ENCODE measurements at regions not wholly inside any gene's neighbourhood (a gene's known extent, or its start where the extent isn't known, plus 50 kb on each side); places are given as distances from the start of the nearest gene placed in this dataset.

- no peak for TF ChIP-seq EZH2phosphoT487 (IDR thresholded peaks at IDR 0.05; ENCODE audit: low read length)
- no peak for TF ChIP-seq CTCF (IDR thresholded peaks at IDR 0.05; ENCODE audit: low read length)
- no peak for TF ChIP-seq EZH2 (optimal IDR thresholded peaks at IDR 0.05; ENCODE audit: low read depth, low read length)
Observed at GRCh38 chr16:11480634-11481033, 106.1 kb downstream of the LITAF start.

GRCh38 chr16:11481987-11482386 lies 104.7 kb downstream of the LITAF start:
- H3K36me3 ChIP-seq (replicated peaks; ENCODE audit: insufficient read depth, low read length) = no peaks in the 10 kb centered on the region
- H3K4me2 ChIP-seq (ENCODE audit: low read depth, low read length) = no peak overlapping the region
- H3F3A ChIP-seq (ENCODE audit: insufficient read depth, low read length) = no peaks in the 10 kb centered on the region
- no peak for DNase-seq
- no peak overlapping the region for H3K27ac ChIP-seq (ENCODE audit: low read length)
- H3K27me3 ChIP-seq (replicated peaks; ENCODE audit: insufficient read depth, low read length) = no peaks in the 10 kb centered on the region
- H3K4me3 ChIP-seq (ENCODE audit: low read length) = no peak overlapping the region
- no peak overlapping the region for H2AFZ ChIP-seq (ENCODE audit: low read length)
- no peaks in the 10 kb centered on the region for H4K20me1 ChIP-seq (ENCODE audit: insufficient read depth, low read length)
- no peaks in the 10 kb centered on the region for H3K79me2 ChIP-seq (ENCODE audit: low read length)
- H3K9ac ChIP-seq (ENCODE audit: low read length) = no peak overlapping the region
- H3K4me1 ChIP-seq (ENCODE audit: low read length) = no peaks in the 10 kb centered on the region
- H3K9me2 ChIP-seq (replicated peaks; ENCODE audit: insufficient read depth, low read length) = no peaks in the 10 kb centered on the region
- TF ChIP-seq EZH2phosphoT487 (IDR thresholded peaks at IDR 0.05; ENCODE audit: low read length) = no peak
- TF ChIP-seq CTCF (IDR thresholded peaks at IDR 0.05; ENCODE audit: low read length) = no peak
- no peaks in the 10 kb centered on the region for H3K9me3 ChIP-seq (replicated peaks; ENCODE audit: insufficient read depth, low read length)

More at GRCh38 chr16:11480634-11481033, 106.1 kb downstream of the LITAF start:
- Histone ChIP-seq H3K36me3 (replicated peaks; ENCODE audit: insufficient read depth, low read length) (no peaks in the 10 kb centered on the region), H3K4me1 (ENCODE audit: low read length) (no peaks in the 10 kb centered on the region), H3K27ac (ENCODE audit: low read length) (no peak overlapping the region), H2AFZ (ENCODE audit: low read length) (no peak overlapping the region), H3K27me3 (replicated peaks; ENCODE audit: insufficient read depth, low read length) (no peaks in the 10 kb centered on the region), H3K4me3 (ENCODE audit: low read length) (no peak overlapping the region), H3K9ac (ENCODE audit: low read length) (no peak overlapping the region), H3K4me2 (ENCODE audit: low read depth, low read length) (no peak overlapping the region), H3K9me3 (replicated peaks; ENCODE audit: insufficient read depth, low read length) (no peaks in the 10 kb centered on the region), H3K9me2 (replicated peaks; ENCODE audit: insufficient read depth, low read length) (no peaks in the 10 kb centered on the region), H3F3A (ENCODE audit: insufficient read depth, low read length) (no peaks in the 10 kb centered on the region), H3K79me2 (ENCODE audit: low read length) (no peaks in the 10 kb centered on the region), H4K20me1 (ENCODE audit: insufficient read depth, low read length) (no peaks in the 10 kb centered on the region)
- no peak for DNase-seq

- Histone ChIP-seq H4K20me1 (ENCODE audit: insufficient read depth, low read length) (no peaks in the 10 kb centered on the region), H3K4me2 (ENCODE audit: low read depth, low read length) (no peak overlapping the region), H2AFZ (ENCODE audit: low read length) (no peak overlapping the region), H3K79me2 (ENCODE audit: low read length) (no peaks in the 10 kb centered on the region), H3K9me3 (replicated peaks; ENCODE audit: insufficient read depth, low read length) (no peaks in the 10 kb centered on the region), H3K27me3 (replicated peaks; ENCODE audit: insufficient read depth, low read length) (no peaks in the 10 kb centered on the region), H3K9ac (ENCODE audit: low read length) (no peak overlapping the region), H3K4me1 (ENCODE audit: low read length) (no peaks in the 10 kb centered on the region), H3F3A (ENCODE audit: insufficient read depth, low read length) (no peaks in the 10 kb centered on the region), H3K4me3 (ENCODE audit: low read length) (no peak overlapping the region), H3K36me3 (replicated peaks; ENCODE audit: insufficient read depth, low read length) (no peaks in the 10 kb centered on the region), H3K9me2 (replicated peaks; ENCODE audit: insufficient read depth, low read length) (no peaks in the 10 kb centered on the region), H3K27ac (ENCODE audit: low read length) (no peak overlapping the region)
- no peak for DNase-seq
- TF ChIP-seq CTCF (IDR thresholded peaks at IDR 0.05; ENCODE audit: low read length) (no peak), EZH2phosphoT487 (IDR thresholded peaks at IDR 0.05; ENCODE audit: low read length) (no peak), EZH2 (optimal IDR thresholded peaks at IDR 0.05; ENCODE audit: low read depth, low read length) (no peak)
Observed at GRCh38 chr16:11482946-11483748, 103.6 kb downstream of the LITAF start.

Measured in MM.1S (cell line).